Skin of body (tissue), 1 donor: ENCODE measurements at regions not wholly inside any gene's neighbourhood (a gene's known extent, or its start where the extent isn't known, plus 50 kb on each side); places are given as distances from the start of the nearest gene placed in this dataset.

ENCODE experiments used
- DNase-seq: peaks from one replicate; lab custom pipeline; 2025; lab: John Stamatoyannopoulos, UW

DNA sequence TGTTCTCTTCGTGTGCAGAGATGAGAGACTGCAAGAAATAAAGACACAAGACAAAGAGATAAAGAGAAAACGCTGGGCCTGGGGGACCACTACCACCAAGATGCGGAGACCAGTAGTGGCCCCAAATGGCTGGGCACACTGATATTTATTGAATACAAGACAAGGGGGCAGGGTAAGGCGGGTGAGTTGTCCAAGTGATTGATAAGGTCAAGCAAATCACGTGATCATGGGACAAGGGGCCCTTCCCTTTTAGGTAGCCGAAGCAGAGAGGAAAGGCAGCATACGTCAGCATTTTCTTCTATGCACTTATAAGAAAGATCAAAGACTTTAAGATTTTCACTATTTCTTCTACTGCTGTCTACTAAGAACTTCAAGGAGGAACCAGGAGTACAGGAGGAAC, 762.1 kb downstream of the TNS3 start:
- no peak for DNase-seq

DNA sequence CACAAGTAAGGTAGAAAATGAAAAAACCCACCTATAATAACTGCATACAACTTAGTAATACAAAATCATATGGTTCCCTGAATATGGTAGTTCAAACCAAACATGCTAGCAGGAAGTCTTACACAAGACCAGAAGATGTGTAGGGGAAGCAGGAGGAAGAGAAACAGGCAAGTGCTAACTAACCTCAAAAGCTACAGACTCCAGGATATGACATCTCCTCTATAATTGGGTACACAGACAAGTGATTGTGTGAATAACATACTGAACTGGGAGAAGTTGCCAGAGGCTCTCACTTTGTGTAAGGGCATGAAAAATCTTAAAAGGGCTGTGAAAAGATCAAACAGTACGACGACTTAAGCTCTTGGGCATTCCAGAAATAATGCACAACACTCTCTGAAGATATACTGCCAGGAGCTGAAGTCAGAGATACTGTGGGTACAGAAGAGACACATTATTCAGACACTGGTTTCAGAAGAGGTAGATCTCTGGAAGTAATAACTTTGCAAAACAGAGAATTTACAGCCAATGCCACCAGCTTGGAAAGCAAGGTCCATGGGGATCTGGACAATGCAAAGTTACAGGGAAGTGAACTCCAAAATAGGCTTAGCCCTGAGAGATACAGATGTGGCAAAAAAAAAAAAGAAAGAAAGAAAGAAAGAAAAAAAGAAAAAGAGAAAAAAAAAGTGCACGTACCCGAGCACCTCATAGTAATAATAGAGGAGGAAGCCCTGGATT, 767.2 kb downstream of the TNS3 start:
- no peak for DNase-seq

DNA sequence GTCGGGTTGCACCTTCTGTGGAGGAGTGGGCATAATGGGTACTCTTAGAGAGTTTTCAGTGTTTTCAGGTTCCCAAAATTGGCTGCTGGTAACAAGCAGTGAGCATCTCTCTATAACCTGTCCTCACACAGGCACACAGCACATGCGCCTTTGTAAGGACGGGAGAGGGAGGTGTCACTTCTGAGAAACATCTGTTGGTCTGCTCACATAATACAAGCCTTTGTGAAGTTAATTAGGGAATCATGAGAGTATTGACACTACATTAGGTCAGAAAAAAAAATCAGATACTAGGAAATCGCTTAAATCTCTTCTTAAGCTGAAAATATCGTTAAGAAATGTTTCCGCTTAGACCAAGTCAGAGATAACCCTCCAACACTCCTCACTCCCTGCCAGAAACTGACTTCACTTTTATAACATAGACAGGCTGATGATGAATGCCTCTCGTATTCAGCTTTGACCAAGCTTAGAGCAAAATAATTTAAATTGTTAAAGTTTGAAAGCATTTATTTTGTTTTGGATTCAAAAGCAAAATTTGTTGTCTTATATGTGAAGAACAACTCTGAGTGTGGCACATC, 769.7 kb downstream of the TNS3 start:
- peak; percentile 79 for DNase-seq

DNA sequence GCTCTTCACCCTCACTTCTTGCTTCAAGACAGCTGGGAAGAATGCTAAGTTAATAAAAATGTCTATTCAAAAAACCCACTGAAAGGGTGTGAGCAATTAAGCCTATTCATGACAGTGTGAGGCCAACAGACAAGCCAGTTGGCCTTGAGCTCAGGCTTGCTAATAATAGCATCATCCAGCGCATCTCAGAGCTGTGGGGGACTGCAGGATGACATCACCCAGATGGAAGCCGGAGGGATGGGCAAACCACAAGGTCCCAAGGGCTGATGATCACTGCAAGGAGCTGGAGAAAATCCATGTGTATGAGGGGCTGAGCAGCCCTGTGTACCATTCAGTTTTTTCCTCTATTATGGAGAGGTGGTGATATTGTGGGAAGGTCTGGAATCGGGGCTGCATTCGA, 770.4 kb downstream of the TNS3 start:
- DNase-seq: peak; percentile 98

DNA sequence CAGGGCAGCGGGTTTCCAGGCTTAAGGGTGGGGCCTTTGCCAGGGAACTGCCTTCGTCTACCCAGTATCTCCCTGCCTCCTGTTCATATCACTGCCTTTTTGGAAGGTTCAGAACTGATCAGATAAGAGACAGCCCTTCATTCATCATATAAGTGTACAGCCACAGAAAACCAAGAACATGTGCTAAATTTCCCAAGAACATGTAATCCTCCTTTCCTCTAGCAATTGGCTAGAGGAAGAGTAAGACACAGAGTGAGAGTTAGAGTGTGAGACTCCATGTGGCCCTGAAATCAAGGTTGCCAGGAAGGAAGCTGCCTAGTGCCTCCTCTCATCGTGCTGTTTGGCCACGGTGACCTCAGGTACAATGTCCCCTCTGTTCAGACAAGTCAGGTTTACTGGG, 770.9 kb downstream of the TNS3 start:
- DNase-seq: peak; percentile 55

DNA sequence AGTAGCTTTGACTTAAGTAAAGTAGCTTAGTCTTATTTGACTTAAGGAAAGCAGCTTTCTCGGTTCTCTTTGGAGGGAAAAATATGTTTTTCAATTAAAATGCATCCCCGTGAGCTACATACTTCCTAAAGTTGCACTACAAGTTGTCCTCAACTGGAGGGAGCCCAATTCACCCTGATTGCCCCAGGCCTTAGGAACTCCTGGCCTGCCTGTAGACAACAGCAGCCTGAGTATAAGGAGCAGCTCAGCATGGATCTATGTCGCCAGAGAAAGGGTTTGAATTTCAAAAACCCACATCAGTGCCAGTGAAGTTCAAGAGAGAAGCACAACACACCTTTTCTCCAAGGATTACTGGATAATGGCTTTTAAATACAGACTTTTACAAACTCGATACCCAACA, 772.0 kb downstream of the TNS3 start:
- no peak for DNase-seq

DNA sequence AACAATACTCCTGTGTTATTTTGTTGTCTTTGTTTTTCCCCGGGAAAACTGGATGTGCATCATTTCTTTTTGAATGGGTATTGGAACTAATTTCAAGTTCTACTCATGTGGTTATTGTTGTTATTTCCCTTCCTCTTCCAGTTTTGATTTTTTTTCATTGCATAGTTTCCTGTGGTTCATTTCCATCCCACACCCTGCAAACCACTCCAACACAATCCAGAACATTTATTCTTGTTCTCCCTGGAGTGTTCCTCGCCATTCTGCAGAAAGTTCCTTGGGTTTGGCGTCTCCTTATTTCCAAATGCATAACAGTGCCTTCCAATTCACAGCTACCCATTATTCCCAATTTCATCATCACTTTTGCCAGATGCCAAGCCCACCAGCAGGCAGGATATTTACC, 775.1 kb downstream of the TNS3 start:
- no peak for DNase-seq

DNA sequence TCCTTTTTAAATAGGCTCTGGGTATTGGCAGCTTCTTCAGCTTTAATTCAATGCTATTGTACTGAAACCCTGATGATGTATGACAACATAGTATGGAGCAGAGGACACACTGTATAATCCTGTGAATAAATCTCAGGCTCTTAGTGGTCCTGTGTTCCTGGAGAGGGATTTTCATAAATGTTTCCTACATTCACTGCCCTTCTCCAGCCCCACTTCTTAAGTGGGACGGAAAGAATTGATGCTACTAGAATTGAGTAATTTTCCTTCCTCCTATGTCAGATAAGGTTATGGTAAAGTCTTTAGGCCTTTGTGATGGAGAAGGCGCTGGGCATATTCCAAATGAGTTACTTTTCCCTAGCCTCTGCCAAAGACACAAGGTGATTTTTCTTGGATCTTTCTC, 779.4 kb downstream of the TNS3 start:
- no peak for DNase-seq

DNA sequence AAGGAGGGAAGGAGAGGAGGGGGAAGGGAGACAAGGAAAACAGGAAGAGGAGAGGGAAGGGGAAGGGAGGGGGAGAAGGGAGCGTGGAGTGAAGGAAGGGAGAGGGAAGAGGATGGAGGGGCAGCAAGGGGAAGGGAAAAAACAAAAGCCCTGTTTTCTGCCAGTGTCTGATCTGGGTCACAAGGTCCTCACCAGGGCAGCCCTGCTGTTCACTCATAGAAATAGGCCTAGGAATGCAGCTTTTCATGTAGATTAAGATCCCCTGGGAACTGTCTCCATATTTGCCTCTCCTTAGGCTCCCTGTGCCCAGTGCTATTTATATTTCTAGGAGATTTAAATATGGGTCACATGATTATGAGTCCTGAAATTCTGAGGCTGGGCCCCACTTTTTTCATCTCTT, 790.7 kb downstream of the TNS3 start:
- no peak for DNase-seq

DNA sequence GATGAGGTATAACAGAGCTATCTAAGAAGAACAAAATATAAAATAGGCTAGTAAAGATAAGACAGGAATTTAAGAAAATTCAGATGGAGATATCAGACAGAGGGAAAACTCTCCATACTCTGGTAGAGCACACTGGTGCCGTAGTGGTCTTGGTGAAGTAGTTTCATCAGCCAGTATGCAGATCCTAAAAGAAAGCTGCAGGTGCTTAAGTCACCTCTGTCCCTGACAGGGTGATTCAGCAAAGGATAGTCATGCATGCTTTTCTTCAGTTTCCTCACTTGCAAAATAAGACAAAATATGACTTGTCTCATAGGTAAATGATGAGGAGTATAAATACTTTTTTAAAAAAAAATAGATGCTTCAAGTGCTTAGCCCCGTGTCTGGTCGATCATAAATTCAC, 794.9 kb downstream of the TNS3 start:
- DNase-seq: no peak

DNA sequence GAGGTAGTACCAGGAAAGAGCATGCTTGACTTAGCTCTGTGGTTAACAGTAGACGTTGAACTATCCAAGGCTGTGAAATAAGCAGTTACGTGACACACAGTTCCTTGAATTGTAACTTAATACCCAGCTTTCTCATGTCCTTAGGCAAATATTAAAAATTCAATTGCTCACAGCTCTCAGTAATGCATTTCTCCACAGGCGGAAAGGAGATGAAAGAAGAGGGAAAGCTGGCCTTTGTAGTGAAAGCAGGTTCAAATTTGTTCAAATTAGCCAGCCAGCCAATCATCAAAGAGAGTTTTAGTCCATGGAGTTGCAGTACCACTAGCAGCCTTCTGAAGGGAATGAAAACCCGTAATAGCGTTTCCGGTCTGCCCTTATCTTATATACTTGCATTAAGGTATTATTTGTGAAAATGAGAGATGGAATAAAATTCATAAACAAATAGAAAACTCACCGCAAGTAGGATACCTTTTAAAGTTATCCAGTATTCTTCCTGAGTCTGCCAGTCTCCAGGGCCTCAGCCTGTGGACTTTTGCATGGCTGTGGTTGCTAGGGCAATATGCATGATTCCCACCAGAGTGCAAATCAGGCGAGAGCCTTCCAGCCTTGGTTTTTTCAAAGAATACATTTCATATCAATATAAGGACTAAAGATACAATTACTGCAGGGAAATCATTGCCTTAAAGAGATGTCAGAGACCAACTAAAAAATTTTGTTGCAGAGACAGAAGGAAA, 795.5 kb downstream of the TNS3 start:
- DNase-seq: no peak

DNA sequence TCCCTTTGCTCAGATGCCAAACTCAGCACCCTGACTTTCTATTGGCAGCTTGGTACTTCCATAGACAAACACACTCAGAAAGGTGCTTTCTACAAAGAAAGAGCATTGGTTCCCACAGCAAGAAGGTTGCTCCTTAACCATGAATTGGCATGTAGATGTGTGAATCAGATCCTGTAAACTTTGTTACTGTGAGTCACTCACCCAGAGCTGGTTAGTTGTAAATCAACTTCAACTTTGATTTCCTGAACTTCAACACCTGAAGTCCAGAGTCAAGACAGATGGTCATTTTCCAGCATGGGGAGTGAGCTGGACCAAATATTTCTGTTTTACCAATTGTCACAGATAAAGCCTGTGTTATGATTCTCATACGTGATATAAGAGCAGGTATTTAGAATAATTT, 797.2 kb downstream of the TNS3 start:
- DNase-seq: no peak

DNA sequence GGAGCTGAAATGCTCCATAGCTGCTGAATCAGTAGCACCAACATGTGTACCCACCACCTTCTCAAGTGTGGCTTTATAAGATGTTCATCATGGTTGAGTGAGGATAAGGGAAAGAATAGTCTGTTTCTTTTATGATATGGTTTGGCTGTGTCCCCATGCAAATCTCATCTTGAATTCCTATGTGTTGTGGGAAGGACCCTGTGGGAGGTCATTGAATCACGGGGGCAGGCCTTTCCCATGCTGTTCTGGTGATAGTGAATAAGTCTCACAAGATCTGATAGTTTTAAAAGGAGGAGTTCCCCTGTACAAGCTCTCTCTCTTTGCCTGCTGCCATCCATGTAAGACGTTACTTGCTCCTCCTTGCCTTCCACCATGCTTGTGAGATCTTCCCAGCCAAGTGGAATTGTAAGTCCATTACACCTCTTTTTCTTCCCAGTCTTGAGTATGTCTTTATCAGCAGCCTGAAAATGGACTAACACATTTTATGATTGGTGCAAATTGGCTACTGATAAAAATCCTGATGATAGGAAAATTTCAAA, 799.9 kb downstream of the TNS3 start:
- no peak for DNase-seq

DNA sequence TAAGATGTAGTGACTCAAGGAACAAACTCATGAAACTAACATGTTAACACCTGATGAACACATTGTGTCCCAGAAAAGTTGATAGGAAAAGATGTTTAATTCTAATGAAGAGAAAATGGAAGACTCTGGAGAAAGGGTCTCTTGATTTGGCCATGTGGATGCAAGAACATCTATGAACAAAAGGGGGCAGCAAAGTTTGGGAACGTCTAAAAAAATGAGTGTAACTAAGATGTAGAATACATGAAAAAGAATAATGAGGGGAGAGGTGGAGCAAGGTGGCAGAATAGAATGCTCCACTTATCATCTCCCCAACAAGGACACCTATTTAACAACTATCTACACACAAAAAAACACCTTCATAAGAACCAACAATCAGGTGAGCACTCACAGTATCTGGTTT, 805.1 kb downstream of the TNS3 start:
- DNase-seq: no peak

DNA sequence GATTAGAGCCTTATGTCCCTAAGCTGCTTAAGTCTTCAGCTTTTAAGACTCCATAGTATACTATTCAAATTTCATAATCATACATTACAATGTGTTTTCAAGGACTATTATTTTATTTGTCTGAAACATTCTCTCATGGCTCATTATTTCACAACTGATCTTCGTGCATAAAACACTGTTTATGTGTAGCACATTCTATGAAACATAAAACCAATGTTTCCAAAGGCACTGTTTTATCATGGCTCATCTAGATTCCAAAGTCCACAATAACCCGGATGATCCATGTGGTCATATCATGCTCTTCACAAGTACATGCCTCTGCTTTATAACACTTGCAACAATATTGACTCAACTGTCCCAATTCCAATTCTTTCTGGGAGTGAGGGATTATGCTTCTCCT, 806.1 kb downstream of the TNS3 start:
- DNase-seq: no peak

DNA sequence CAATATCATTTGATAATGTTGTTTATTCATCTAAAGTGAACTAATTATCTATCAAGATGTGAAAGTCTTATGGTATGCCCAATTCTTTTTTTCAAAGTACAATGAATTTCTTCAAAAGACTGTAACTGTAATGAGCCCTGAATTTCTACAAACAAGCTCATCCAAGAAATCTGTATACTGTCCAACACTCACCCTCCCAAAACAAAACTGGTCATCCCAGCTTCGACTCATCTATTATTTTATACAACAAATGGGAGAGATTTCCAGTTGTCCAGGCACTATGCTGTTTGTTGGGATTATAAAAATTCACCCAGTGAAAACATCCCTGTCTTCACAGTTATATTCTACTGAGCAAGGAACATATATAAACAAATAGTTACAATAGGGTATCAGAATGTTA, 806.9 kb downstream of the TNS3 start:
- no peak for DNase-seq

DNA sequence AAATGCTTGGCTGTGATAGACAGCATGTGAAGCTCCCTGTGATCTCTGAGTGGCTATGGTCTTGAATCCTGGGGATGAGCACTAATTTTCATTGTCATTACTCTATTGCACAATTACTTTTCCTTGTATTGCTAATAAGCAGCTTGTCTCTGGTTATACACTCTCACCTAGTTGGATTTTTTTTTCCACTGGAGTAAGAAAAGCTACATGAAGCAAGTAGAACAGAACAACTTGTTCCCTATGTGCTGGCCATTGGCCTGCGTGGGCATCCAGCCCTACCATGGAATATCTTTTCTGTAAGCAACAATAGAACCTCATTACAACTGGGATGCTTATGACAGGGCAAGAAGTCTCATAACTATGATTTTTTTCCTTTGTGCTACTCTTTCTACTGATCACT, 807.4 kb downstream of the TNS3 start:
- no peak for DNase-seq

DNA sequence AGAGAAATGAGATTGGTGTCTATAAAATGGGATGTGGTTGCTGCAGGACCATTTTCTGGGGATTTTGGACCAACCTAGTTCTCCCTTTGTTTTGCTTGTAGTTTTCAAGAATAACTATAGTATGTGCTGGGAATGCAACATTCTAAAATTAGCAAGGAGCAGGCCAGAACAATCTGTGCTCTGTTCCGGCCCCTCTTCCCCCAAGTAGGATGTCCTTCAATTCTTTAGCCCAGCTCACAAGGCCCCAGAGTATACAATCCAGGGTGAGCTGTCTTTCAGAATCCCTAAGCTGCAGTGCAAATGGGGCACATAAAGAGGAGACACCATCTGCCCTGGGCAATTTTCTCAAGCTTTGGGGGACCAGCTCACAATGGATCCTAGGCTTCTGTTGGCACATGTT, 809.1 kb downstream of the TNS3 start:
- no peak for DNase-seq

DNA sequence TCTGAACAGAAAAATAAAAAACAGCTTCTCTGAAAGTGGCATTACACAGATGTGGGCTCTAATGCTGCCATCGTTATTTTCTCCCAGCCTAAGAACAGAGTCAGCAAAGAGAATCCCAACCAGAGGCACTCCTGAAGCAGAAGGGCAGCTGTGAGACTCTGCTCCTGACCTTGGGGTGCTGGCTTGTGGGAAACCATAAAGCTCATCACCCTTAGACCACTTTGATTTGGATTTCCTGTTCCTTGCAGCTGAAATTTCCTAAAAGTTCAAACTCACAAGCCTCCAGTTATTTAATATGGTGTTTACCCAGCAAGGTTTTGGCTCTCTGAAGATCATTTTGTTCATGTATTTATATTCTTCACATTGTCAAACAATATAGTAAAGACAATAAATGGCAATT, 814.8 kb downstream of the TNS3 start:
- DNase-seq: no peak

DNA sequence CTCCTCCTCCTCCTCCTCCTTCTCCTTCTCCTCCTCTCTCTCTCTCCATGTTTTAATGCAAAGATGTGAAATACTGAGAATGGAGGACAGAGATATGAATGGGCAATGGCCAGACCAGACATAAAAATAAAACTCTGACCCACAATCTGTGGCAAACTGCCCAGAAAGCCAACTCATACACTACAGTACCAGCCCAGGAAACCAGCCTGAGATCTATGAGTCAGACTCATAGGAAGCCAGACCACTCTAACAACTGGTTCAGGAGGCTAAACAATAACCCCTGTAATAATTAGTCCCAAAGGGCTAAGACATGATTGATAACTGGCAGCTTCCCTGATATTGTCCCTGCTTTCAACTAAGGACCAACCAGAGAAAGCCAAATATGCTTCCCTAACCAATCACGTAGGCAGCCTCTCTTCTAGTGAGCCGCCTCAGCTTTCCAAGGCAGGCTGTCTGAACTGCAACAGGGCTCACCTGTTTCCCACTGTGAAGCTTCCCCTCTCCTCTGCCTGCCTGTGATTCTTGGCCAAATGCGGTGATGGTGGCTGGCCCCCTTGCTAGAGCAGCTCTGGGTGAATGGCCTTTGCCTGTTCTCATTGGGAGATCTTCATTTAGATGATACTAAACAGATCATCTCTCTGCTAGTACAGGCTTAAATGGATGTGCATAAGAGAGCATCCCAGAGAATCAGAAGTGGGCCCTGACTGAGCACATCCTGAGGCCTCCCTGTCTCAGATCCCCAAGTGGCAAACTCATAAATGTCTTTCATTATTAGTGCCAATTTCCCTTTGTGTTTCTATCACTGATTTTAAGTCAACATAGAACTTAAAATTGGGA, 817.6 kb downstream of the TNS3 start:
- no peak for DNase-seq

DNA sequence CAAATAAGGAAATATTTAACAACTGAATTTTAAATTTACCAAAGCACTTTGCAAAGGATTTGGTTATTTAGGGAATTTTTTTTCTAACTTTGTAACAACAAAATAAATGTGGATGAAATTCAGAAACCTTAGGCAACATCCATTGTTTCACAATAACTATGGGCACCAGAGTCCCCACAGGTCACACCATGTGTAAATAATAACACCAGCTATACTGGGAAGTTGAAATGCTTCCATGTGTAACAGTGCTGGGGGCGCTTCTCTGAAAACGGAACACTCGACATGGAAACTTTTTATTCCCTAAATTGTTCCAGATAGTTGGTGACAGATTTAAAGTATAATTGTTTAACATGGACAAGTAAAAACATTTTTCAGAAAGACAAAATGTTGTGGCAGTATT, 818.6 kb downstream of the TNS3 start:
- DNase-seq: no peak
